ENCODE measurements at regions not wholly inside any gene's neighbourhood (a gene's known extent, or its start where the extent isn't known, plus 50 kb on each side); places are given as distances from the start of the nearest gene placed in this dataset.

DNA sequence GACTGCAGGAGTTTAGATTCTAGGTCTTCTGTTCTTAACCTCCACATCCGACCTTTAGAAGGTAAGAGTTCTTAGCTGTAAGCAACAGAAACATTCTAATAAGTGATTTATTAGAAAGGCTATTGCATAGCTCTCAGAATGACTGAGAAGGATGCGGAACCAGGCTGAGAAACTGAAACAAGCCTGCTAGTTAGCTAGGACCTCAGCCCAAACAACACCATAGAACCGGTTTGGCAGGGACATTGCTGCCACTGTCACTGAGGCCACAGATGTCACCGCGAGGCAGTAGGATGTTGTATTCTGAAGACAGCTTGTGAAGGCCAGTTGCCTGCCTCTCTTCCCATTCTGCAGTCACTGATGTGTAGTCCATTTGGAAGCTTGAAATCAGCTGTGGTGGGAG lies 160.0 kb upstream of the ARX start:
- no peaks in the 10 kb centered on the region for H3K36me3 ChIP-seq (ENCODE audit: control insufficient read depth, insufficient read depth, low read length)
- ChIA-PET CTCF (ENCODE audit: low intra/inter-chr PET ratio) (no interaction called here), POLR2A (no interaction called here)
- no peaks in the 10 kb centered on the region for H3K4me1 ChIP-seq (replicated peaks in 1 of 2; ENCODE audit: control insufficient read depth in 2 of 2, insufficient read depth in 2 of 2, low read length in 2 of 2)
- in situ Hi-C loops (cut with MboI), result no loop called here
- no peak for DNase-seq (ENCODE audit: extremely low read depth in 1 of 4, low spot score in 3 of 4)
- H3K9me1 ChIP-seq (ENCODE audit: control insufficient read depth, insufficient read depth, low read length), result no peaks in the 10 kb centered on the region
- no peaks in the 10 kb centered on the region for H3K9me3 ChIP-seq (replicated peaks; ENCODE audit: control insufficient read depth, insufficient read depth, low read depth, low read length)
- TF ChIP-seq, protein P1, sequence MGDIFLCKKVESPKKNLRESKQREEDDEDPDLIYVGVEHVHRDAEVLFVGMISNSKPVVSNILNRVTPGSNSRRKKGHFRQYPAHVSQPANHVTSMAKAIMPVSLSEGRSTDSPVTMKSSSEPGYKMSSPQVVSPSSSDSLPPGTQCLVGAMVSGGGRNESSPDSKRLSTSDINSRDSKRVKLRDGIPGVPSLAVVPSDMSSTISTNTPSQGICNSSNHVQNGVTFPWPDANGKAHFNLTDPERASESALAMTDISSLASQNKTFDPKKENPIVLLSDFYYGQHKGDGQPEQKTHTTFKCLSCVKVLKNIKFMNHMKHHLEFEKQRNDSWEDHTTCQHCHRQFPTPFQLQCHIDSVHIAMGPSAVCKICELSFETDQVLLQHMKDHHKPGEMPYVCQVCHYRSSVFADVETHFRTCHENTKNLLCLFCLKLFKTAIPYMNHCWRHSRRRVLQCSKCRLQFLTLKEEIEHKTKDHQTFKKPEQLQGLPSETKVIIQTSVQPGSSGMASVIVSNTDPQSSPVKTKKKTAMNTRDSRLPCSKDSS (IDR thresholded peaks at IDR 0.05; ENCODE audit: low read depth, partially characterized antibody), result no peak
- no peak for TF ChIP-seq ZNF76 (CRISPR knock-in tag; IDR thresholded peaks at IDR 0.05; ENCODE audit: borderline replicate concordance)
- TF ChIP-seq SMC3 (conservative IDR thresholded peaks at IDR 0.05; ENCODE audit: insufficient read depth, low read depth, low read length), result no peak
- no peak for TF ChIP-seq ZNF282 (CRISPR knock-in tag; IDR thresholded peaks at IDR 0.05)
- TF ChIP-seq BCL6 (CRISPR knock-in tag; IDR thresholded peaks at IDR 0.05), result no peak
- TF ChIP-seq, protein P2, sequence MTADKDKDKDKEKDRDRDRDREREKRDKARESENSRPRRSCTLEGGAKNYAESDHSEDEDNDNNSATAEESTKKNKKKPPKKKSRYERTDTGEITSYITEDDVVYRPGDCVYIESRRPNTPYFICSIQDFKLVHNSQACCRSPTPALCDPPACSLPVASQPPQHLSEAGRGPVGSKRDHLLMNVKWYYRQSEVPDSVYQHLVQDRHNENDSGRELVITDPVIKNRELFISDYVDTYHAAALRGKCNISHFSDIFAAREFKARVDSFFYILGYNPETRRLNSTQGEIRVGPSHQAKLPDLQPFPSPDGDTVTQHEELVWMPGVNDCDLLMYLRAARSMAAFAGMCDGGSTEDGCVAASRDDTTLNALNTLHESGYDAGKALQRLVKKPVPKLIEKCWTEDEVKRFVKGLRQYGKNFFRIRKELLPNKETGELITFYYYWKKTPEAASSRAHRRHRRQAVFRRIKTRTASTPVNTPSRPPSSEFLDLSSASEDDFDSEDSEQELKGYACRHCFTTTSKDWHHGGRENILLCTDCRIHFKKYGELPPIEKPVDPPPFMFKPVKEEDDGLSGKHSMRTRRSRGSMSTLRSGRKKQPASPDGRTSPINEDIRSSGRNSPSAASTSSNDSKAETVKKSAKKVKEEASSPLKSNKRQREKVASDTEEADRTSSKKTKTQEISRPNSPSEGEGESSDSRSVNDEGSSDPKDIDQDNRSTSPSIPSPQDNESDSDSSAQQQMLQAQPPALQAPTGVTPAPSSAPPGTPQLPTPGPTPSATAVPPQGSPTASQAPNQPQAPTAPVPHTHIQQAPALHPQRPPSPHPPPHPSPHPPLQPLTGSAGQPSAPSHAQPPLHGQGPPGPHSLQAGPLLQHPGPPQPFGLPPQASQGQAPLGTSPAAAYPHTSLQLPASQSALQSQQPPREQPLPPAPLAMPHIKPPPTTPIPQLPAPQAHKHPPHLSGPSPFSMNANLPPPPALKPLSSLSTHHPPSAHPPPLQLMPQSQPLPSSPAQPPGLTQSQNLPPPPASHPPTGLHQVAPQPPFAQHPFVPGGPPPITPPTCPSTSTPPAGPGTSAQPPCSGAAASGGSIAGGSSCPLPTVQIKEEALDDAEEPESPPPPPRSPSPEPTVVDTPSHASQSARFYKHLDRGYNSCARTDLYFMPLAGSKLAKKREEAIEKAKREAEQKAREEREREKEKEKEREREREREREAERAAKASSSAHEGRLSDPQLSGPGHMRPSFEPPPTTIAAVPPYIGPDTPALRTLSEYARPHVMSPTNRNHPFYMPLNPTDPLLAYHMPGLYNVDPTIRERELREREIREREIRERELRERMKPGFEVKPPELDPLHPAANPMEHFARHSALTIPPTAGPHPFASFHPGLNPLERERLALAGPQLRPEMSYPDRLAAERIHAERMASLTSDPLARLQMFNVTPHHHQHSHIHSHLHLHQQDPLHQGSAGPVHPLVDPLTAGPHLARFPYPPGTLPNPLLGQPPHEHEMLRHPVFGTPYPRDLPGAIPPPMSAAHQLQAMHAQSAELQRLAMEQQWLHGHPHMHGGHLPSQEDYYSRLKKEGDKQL (CRISPR knock-in tag; IDR thresholded peaks at IDR 0.05; ENCODE audit: borderline replicate concordance), result no peak
- TF ChIP-seq ETV1 (tag; conservative IDR thresholded peaks at IDR 0.05; ENCODE audit: low read depth), result no peak
- 0% methylated on average over 3 of the region's 5 CpGs for WGBS (ENCODE audit: insufficient coverage, low coverage, missing lambda C conversion rate)
- H3K79me2 ChIP-seq (ENCODE audit: control insufficient read depth, insufficient read depth, low read length), result no peaks in the 10 kb centered on the region
- BruUV-seq (replicated peaks), result no TSS peak
- no peak for ATAC-seq
- H4K20me1 ChIP-seq (replicated peaks; ENCODE audit: control insufficient read depth, insufficient read depth, low read length), result no peaks in the 10 kb centered on the region
- H3K27ac ChIP-seq (ENCODE audit: extremely low read depth, low read depth, low read length), result no peak overlapping the region
- FAIRE-seq, result no peak
- no peak overlapping the region for H3K4me2 ChIP-seq (ENCODE audit: insufficient read depth, low read length)
- H2AFZ ChIP-seq (ENCODE audit: low read depth, low read length), result no peak overlapping the region
- H3K27me3 ChIP-seq (ENCODE audit: control insufficient read depth in 2 of 2, insufficient read depth in 2 of 2, low read length in 2 of 2), result no peaks in the 10 kb centered on the region
- H3K4me3 ChIP-seq, result no peak overlapping the region
- intact Hi-C loops (cut with micrococcal nuclease), result no loop called here
- H3K9ac ChIP-seq (ENCODE audit: insufficient read depth in 1 of 2, low read depth in 2 of 2, low read length in 2 of 2), result no peak overlapping the region
